Activated CD4-positive, alpha-beta T cell treated with anti-CD3 and anti-CD28 coated beads, Interleukin-2, amount 10 ng/mL, durations not matched to agents 24 days and 14 days (primary cell): ENCODE measurements at regions not wholly inside any gene's neighbourhood (a gene's known extent, or its start where the extent isn't known, plus 50 kb on each side); places are given as distances from the start of the nearest gene placed in this dataset.

Experiments
- DNase-seq: peaks from one replicate; pipeline ENCODE4 v3.0.0; 2022
- H3K27ac Mint-ChIP-seq: one replicate; pipeline ENCODE4 v1.8.0; 2022; ENCODE audit warnings: mild to moderate bottlenecking, mixed read lengths
- H3K27me3 Mint-ChIP-seq: one replicate; pipeline ENCODE4 v1.8.0; 2022; ENCODE audit warnings: mixed read lengths
- H3K36me3 Mint-ChIP-seq: one replicate; pipeline ENCODE4 v1.8.0; 2022; ENCODE audit warnings: low read depth, mild to moderate bottlenecking, mixed read lengths
- H3K4me1 Mint-ChIP-seq: one replicate; pipeline ENCODE4 v1.8.0; 2021; ENCODE audit warnings: mixed read lengths
- H3K4me3 Mint-ChIP-seq: one replicate; pipeline ENCODE4 v1.8.0; 2022; ENCODE audit warnings: mild to moderate bottlenecking, moderate library complexity, mixed read lengths
- H3K9me3 Mint-ChIP-seq: one replicate; pipeline ENCODE4 v1.8.0; 2021; ENCODE audit warnings: mixed read lengths
- intact Hi-C: fragments of 100-400 bp; cut with micrococcal nuclease; formaldehyde crosslinking; loops from one replicate; pipeline ENCODE4 v1.15.1; 2023

DNA sequence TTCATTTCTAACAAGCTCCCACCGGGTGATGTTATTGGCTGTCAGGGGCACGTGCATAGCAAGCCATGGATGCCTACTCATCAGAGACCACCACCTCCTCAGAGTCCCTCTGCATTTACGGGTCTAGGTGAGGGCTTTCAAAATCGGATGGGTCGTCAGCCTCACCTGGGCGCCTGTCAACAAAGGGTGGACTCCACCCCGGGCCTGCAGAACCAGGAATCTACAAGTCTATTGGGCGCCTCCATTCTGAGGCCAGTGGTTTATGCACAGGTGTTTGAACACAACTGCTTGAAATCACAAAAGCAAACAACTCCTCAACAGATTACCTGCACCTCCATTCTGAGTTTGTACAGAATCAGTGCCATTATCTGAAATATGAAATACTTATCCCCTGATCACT lies 318.9 kb downstream of the PTTG2 start:
- Mint-ChIP-seq H3K27me3 (peaks cover 11% of the 10 kb centered on the region), H3K9me3 (peaks cover 13% of the 10 kb centered on the region), H3K27ac (no peak overlapping the region), H3K4me1 (peaks cover 2% of the 10 kb centered on the region), H3K36me3 (no peaks in the 10 kb centered on the region), H3K4me3 (no peak overlapping the region)
- no peak for DNase-seq
- intact Hi-C loops: no loop called here

DNA sequence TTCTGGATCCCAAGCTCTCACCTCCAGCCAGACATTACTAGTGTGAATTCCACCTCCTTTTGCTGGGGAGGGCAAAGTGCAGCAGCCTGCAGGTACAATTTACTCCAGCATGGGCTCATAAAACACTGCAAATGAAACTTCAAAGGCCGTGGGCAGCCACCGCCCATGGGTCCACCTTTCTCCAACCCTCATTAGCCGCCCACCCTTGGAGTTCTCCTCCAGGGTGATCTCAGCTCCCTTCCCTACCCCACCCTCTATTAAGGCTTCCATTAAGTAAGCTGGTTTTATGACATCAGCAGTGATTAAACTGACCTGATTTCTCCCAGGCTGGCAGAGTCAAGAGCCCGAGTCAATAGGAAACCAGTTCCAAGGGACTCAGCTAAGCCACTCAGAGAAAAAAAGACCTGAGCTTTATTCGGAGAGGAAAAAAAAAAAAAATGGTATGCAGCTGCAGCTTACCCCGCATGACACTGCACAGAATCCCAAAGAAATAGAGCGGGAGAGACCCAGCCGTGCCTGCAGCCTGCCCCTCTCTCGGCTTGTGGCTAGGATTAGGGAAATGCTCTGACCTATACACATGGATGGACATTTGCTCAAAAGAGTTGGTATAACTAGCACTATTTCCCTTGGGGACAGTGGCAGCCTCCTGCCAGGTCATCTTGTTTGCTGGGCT lies 319.6 kb downstream of the PTTG2 start:
- intact Hi-C loops: no loop called here
- peaks cover 5% of the 10 kb centered on the region for H3K4me1 Mint-ChIP-seq
- peaks cover 11% of the 10 kb centered on the region for H3K27me3 Mint-ChIP-seq
- peaks cover 13% of the 10 kb centered on the region for H3K9me3 Mint-ChIP-seq
- no peak for DNase-seq
- H3K27ac Mint-ChIP-seq: no peak overlapping the region
- no peaks in the 10 kb centered on the region for H3K36me3 Mint-ChIP-seq
- no peak overlapping the region for H3K4me3 Mint-ChIP-seq

DNA sequence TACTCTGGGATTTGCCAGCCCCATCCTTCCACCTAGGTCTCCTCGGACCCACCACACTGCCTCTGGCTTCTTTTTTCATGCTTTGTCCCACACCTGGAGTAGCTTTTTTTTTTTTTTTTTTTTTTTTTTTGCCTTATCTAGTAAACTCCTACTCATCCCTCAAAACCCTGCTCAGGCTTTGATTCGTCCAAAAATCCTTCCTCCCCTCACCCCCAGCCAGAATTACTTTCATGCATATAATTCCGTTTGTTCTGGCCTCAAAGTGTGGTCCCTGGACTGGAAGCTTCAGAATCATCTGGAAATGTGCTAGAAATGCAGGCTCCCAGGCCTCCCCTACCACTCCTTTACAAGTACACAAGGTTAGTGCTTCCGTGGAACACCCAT lies 320.1 kb downstream of the PTTG2 start:
- peak; percentile 48 for DNase-seq
- Mint-ChIP-seq H3K4me1 (peaks cover 7% of the 10 kb centered on the region), H3K4me3 (no peak overlapping the region), H3K9me3 (peaks cover 15% of the 10 kb centered on the region), H3K36me3 (no peaks in the 10 kb centered on the region), H3K27ac (no peak overlapping the region), H3K27me3 (peaks cover 11% of the 10 kb centered on the region)
- intact Hi-C loops: no loop called here

DNA sequence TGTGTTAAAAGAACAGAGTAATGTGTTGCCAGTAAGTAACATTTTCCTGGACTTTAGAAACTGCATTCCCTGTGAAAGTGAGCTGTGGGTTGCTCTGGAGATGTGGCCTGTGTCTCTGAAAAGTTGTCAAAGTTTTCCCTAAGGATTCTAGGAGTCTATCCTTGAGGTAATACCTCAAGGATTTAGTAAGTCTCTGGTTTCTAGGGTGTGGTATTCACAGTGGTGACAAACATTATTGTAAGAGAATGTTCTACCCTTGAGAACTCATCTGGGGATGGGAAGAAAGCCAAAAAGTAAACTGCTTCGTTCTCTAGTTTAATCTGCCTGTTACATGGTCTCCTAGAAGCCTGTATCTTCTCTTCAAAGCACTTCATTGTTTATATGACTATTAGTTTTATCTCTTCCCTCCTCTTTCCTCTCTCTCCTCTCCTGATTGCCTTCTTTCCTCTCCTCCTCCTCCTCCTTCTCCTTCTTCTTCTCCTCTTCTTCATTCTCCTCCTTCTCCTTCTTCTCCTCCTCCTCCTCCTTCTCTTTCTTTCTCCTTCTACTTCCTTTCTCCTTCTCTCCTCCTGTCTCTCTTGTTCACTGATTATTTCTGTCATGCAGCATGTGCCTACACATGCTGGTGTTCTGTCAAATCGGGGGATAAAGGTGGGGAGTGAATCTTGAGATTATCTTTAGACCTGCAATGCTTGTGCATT lies 321.3 kb downstream of the PTTG2 start:
- Mint-ChIP-seq H3K4me3 (no peak overlapping the region), H3K9me3 (peaks cover 16% of the 10 kb centered on the region), H3K4me1 (peaks cover 7% of the 10 kb centered on the region), H3K27ac (no peak overlapping the region), H3K36me3 (no peaks in the 10 kb centered on the region), H3K27me3 (peaks cover 11% of the 10 kb centered on the region)
- DNase-seq: no peak
- intact Hi-C loops: no loop called here

DNA sequence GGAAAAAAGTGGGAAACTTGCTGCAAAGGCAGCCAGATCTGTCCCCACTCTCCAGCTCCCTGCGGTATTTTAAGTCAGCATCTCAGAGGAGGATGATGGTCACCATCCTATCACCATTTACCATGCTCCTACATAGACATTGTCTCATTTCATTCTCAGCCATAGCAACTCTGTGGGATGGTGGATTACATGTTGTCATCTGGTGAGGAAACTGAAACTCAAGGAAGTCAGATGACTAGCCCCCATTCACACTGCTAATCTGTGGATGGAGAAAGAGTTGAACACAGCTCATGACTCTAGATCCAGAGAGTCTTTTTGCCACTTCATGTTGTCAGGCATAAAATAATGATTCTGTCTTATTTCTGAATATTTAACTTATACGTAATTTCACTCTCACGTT lies 323.5 kb downstream of the PTTG2 start:
- H3K27me3 Mint-ChIP-seq: peaks cover 11% of the 10 kb centered on the region
- H3K27ac Mint-ChIP-seq: no peak overlapping the region
- peaks cover 3% of the 10 kb centered on the region for H3K9me3 Mint-ChIP-seq
- no peaks in the 10 kb centered on the region for H3K36me3 Mint-ChIP-seq
- H3K4me3 Mint-ChIP-seq: no peak overlapping the region
- H3K4me1 Mint-ChIP-seq: peaks cover 7% of the 10 kb centered on the region
- DNase-seq: peak; percentile 47
- intact Hi-C loops: no loop called here

GRCh38 chr4:38284294-38285030 lies 324.3 kb downstream of the PTTG2 start:
- H3K4me3 Mint-ChIP-seq: no peak overlapping the region
- peaks cover 14% of the 10 kb centered on the region for H3K27me3 Mint-ChIP-seq
- intact Hi-C loops: no loop called here
- H3K9me3 Mint-ChIP-seq: peaks cover 3% of the 10 kb centered on the region
- peaks cover 7% of the 10 kb centered on the region for H3K4me1 Mint-ChIP-seq
- no peak overlapping the region for H3K27ac Mint-ChIP-seq
- no peaks in the 10 kb centered on the region for H3K36me3 Mint-ChIP-seq
- no peak for DNase-seq

DNA sequence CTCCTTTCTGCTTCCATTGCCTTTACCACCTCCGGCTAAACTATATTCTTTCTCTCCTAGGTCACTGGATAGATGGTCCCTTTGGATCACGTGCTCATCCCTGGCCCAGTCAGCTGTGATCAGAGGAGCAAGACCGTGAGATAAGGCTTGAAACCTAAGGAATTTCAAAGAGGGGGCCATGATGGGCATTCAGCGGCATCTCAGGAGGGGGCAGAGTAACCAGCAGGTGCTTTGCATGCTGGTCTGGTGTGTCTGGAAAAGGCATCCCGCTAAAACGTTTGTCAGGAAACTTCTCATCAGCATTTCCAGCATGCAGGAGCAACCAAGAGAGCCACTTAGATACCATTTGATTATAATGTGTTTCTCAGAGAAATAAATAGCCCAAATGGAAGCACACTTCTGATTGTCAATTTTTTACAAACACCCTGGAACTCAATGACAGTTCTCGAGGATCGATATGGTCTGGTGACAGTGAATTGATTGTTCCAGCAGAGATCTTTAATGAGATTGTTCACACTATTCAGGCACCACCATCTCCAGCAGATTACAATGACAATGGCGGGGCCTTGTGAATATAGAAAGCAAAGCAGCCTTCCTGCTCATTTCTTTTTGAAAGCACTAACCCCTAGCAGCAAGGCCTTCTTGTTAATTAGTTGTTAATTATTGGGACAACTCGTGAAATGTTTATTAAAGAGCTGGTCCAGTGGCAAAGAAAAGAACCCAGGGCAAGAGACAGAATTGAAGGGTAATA lies 327.1 kb downstream of the PTTG2 start:
- peaks cover 13% of the 10 kb centered on the region for H3K9me3 Mint-ChIP-seq
- intact Hi-C loops: no loop called here
- H3K4me1 Mint-ChIP-seq: peaks cover 7% of the 10 kb centered on the region
- peak; percentile 40 for DNase-seq
- H3K27ac Mint-ChIP-seq: no peak overlapping the region
- H3K27me3 Mint-ChIP-seq: peaks cover 13% of the 10 kb centered on the region
- no peaks in the 10 kb centered on the region for H3K36me3 Mint-ChIP-seq
- no peak overlapping the region for H3K4me3 Mint-ChIP-seq

- no peak for DNase-seq
These were observed 329.4 kb downstream of the PTTG2 start for GRCh38 chr4:38289553-38289952.

GRCh38 chr4:38290366-38290765 lies 330.2 kb downstream of the PTTG2 start:
- Mint-ChIP-seq H3K27me3 (peaks cover 30% of the 10 kb centered on the region), H3K4me1 (no peaks in the 10 kb centered on the region), H3K9me3 (peaks cover 28% of the 10 kb centered on the region), H3K4me3 (no peak overlapping the region), H3K27ac (no peak overlapping the region), H3K36me3 (no peaks in the 10 kb centered on the region)
- intact Hi-C loops: no loop called here
- DNase-seq: no peak

More at GRCh38 chr4:38289553-38289952, 329.4 kb downstream of the PTTG2 start:
- Mint-ChIP-seq H3K27ac (no peak overlapping the region), H3K36me3 (no peaks in the 10 kb centered on the region), H3K4me3 (no peak overlapping the region), H3K4me1 (peaks cover 2% of the 10 kb centered on the region), H3K9me3 (peaks cover 27% of the 10 kb centered on the region), H3K27me3 (peaks cover 25% of the 10 kb centered on the region)
- intact Hi-C loops: no loop called here

- H3K27me3 Mint-ChIP-seq: peaks cover 34% of the 10 kb centered on the region
- H3K9me3 Mint-ChIP-seq: peaks cover 27% of the 10 kb centered on the region
- intact Hi-C loops: no loop called here
- H3K36me3 Mint-ChIP-seq: no peaks in the 10 kb centered on the region
- no peak for DNase-seq
- no peaks in the 10 kb centered on the region for H3K4me1 Mint-ChIP-seq
- no peak overlapping the region for H3K27ac Mint-ChIP-seq
- H3K4me3 Mint-ChIP-seq: no peak overlapping the region
These were observed 330.7 kb downstream of the PTTG2 start for GRCh38 chr4:38290914-38291313.

GRCh38 chr4:38292529-38292928 lies 332.3 kb downstream of the PTTG2 start:
- no peak for DNase-seq
- H3K36me3 Mint-ChIP-seq: peaks cover 1% of the 10 kb centered on the region
- H3K4me1 Mint-ChIP-seq: no peaks in the 10 kb centered on the region
- H3K4me3 Mint-ChIP-seq: no peak overlapping the region
- peaks cover 34% of the 10 kb centered on the region for H3K9me3 Mint-ChIP-seq
- H3K27me3 Mint-ChIP-seq: peaks cover 39% of the 10 kb centered on the region
- intact Hi-C loops: no loop called here
- H3K27ac Mint-ChIP-seq: no peak overlapping the region

DNA sequence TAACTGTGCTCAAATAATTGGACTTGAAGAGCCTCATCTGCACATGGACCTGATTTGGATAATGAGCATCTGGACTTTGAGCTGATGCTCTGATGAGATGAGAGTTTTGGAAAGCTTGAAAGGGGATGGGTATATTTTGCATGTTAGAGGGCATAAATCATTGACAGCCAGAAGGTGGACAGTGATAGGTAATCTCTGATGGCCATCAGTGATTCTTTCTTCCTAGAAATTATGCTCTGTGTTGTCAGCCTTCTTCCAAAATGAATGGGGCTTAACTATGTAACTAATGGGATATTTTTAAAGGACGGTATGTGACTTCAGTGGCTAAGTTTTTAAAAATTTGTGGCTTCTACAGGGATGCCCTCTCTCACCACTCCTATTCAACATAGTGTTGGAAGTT lies 334.0 kb downstream of the PTTG2 start:
- H3K27me3 Mint-ChIP-seq: peaks cover 42% of the 10 kb centered on the region
- H3K36me3 Mint-ChIP-seq: peaks cover 4% of the 10 kb centered on the region
- intact Hi-C loops: no loop called here
- H3K4me3 Mint-ChIP-seq: no peak overlapping the region
- no peak overlapping the region for H3K27ac Mint-ChIP-seq
- H3K9me3 Mint-ChIP-seq: peaks cover 44% of the 10 kb centered on the region
- no peak for DNase-seq
- no peaks in the 10 kb centered on the region for H3K4me1 Mint-ChIP-seq

DNA sequence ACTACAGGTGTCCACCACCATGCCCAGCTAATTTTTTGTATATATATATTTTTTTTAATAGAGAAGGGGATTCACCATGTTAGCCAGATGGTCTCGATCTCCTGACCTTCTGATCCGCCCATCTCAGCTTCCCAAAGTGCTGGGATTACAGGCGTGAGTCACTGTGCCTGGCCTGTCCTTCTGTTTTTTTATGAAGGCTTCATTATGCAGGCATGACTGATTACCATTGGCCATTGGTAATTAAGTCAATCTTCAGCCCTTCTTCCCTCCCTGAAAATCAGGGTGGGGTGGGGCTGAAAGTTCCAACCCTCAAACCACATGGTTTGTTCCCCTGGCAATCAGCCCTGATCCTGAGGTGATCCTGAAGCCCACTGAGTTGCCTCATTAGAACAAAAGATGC lies 336.9 kb downstream of the PTTG2 start:
- no peak overlapping the region for H3K4me3 Mint-ChIP-seq
- peaks cover 47% of the 10 kb centered on the region for H3K27me3 Mint-ChIP-seq
- no peak overlapping the region for H3K27ac Mint-ChIP-seq
- intact Hi-C loops: no loop called here
- peaks cover 4% of the 10 kb centered on the region for H3K36me3 Mint-ChIP-seq
- H3K4me1 Mint-ChIP-seq: no peaks in the 10 kb centered on the region
- peaks cover 54% of the 10 kb centered on the region for H3K9me3 Mint-ChIP-seq
- DNase-seq: no peak
